ENCODE measurements at regions not wholly inside any gene's neighbourhood (a gene's known extent, or its start where the extent isn't known, plus 50 kb on each side); places are given as distances from the start of the nearest gene placed in this dataset.

- TF ChIP-seq ZBTB33 (IDR thresholded peaks at IDR 0.05) (no peak), JUND (IDR thresholded peaks at IDR 0.05) (no peak)
Measured at GRCh38 chr10:60649485-60650377, 128.5 kb upstream of the CDK1 start (continued).

- Histone ChIP-seq H3K9me3 (ENCODE audit: control insufficient read depth in 4 of 4, low read length in 3 of 4) (no peaks in the 10 kb centered on the region), H3K4me3 (ENCODE audit: low read depth in 1 of 3, low read length in 3 of 3) (no peak overlapping the region), H3K9ac (ENCODE audit: low read depth in 1 of 2, low read length in 2 of 2) (no peak overlapping the region), H3K36me3 (ENCODE audit: control insufficient read depth in 4 of 4, insufficient read depth in 3 of 4, low read depth in 1 of 4, low read length in 3 of 4) (no peaks in the 10 kb centered on the region), H3K27ac (ENCODE audit: low read depth in 1 of 2, low read length in 2 of 2) (no peak overlapping the region), H3K4me1 (ENCODE audit: control insufficient read depth in 4 of 4, insufficient read depth in 4 of 4, low read length in 3 of 4) (peaks cover 0 to 6% (median 1%) of the 10 kb centered on the region in 4 donors), H3K27me3 (ENCODE audit: control insufficient read depth in 4 of 4, insufficient read depth in 4 of 4, low read length in 3 of 4) (no peaks in the 10 kb centered on the region)
- TF ChIP-seq CTCF (IDR thresholded peaks at IDR 0.05; ENCODE audit: low read depth, low read length, missing input control) = no peak
- no peak for TF ChIP-seq TAF1 (conservative IDR thresholded peaks at IDR 0.05)
- no peak for TF ChIP-seq REST (IDR thresholded peaks at IDR 0.05)
- TF ChIP-seq SP1 (IDR thresholded peaks at IDR 0.05) = no peak
- no peak for TF ChIP-seq HNF4G (IDR thresholded peaks at IDR 0.05)
- TF ChIP-seq ZBTB33 (IDR thresholded peaks at IDR 0.05) = no peak
- TF ChIP-seq HNF4A (conservative IDR thresholded peaks at IDR 0.05) = no peak
- no peak for TF ChIP-seq JUND (IDR thresholded peaks at IDR 0.05)
- TF ChIP-seq NR2F2 (IDR thresholded peaks at IDR 0.05) = no peak
- TF ChIP-seq ATF3 (IDR thresholded peaks at IDR 0.05) = no peak
- TF ChIP-seq FOXA1 (IDR thresholded peaks at IDR 0.05) = no peak
- no peak for TF ChIP-seq FOXA2 (IDR thresholded peaks at IDR 0.05)
- no peak for TF ChIP-seq RAD21 (IDR thresholded peaks at IDR 0.05)
- TF ChIP-seq MAX (IDR thresholded peaks at IDR 0.05) = no peak
- TF ChIP-seq YY1 (IDR thresholded peaks at IDR 0.05) = no peak
- TF ChIP-seq EGR1 (IDR thresholded peaks at IDR 0.05; ENCODE audit: low read depth in 2 of 2) = no peak
- no peak for TF ChIP-seq RXRA (IDR thresholded peaks at IDR 0.05)
- no peak for TF ChIP-seq GABPA (IDR thresholded peaks at IDR 0.05 in 1 of 2, conservative IDR thresholded peaks at IDR 0.05 in 1 of 2)
- WGBS = 96% methylated on average over 2 of the region's 2 CpGs
- DNase-seq (ENCODE audit: low spot score) = no peak
Measured at GRCh38 chr10:60648761-60649160, 129.5 kb upstream of the CDK1 start.

Measured in liver (tissue), 8 donors.